ENCODE measurements at regions not wholly inside any gene's neighbourhood (a gene's known extent, or its start where the extent isn't known, plus 50 kb on each side); places are given as distances from the start of the nearest gene placed in this dataset.

DNA sequence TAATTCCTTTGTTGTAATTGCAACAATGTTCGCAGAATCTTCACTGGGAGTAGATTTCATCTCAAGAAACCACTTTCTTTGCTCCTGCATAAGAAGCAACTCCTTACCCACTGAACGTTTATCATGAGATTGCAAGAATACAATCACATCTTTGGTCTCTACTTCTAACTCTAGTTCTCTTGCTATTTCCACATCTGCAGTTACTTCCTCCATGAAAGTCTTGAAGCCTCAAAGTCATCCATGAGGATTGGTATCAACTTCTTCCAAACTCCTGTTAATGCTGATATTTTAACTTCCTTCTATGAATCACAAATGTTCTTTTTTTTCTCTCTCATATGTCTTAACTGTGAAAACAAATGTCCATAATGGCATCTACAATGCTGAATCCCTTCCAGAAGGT, 118.6 kb upstream of the RAB4A start:
- H3K36me3 ChIP-seq (replicated peaks in 1 of 2): no peaks in the 10 kb centered on the region

DNA sequence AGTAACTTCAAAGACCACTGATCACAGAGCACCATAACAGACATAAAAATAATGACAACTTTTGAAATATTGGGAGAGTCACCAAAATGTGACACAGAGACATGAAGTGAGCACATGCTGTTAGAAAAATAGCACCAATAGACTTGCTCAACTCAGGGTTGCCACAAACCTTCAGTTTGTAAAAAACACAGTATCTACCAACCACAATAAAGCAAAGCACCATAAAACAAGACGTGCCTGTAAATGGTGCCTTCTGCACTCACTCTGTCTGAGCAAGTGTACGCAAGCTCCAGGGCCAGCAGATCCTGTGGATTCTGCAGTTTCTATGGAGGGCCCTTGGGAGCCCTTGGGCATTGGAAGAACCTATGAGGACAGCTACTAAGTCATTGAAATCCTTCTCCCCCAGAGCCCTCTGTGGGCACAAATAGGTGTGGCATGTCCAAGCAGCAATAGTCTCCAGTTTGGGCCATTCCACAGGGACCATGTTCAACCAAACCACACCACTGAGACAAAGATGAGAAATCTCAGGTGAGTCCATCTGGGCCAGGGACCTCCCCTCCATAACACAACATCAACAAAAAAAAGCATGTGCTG, 116.9 kb upstream of the RAB4A start:
- H3K27me3 ChIP-seq: no peaks in the 10 kb centered on the region
- H3K36me3 ChIP-seq (replicated peaks in 1 of 2): no peaks in the 10 kb centered on the region
- intact Hi-C loops (cut with DNase I): no loop called here
- H3K9me3 ChIP-seq (replicated peaks in 1 of 3): no peaks in the 10 kb centered on the region
- peaks cover 0 to 9% of the 10 kb centered on the region in 2 donors for H3K4me1 ChIP-seq (replicated peaks in 1 of 2)
- no peak for DNase-seq
- no peak overlapping the region for H3K27ac ChIP-seq
- no peak for TF ChIP-seq POLR2A (IDR thresholded peaks at IDR 0.05)
- TF ChIP-seq, protein P1, sequence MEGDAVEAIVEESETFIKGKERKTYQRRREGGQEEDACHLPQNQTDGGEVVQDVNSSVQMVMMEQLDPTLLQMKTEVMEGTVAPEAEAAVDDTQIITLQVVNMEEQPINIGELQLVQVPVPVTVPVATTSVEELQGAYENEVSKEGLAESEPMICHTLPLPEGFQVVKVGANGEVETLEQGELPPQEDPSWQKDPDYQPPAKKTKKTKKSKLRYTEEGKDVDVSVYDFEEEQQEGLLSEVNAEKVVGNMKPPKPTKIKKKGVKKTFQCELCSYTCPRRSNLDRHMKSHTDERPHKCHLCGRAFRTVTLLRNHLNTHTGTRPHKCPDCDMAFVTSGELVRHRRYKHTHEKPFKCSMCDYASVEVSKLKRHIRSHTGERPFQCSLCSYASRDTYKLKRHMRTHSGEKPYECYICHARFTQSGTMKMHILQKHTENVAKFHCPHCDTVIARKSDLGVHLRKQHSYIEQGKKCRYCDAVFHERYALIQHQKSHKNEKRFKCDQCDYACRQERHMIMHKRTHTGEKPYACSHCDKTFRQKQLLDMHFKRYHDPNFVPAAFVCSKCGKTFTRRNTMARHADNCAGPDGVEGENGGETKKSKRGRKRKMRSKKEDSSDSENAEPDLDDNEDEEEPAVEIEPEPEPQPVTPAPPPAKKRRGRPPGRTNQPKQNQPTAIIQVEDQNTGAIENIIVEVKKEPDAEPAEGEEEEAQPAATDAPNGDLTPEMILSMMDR (IDR thresholded peaks at IDR 0.05): no peak
- 89 to 100% (median 93%) methylated on average over 2 of the region's 2 CpGs for WGBS, 4 donors
- H3K4me3 ChIP-seq: no peak overlapping the region

More for the DNA sequence above, 118.6 kb upstream of the RAB4A start:
- 80 to 88% (median 84%) methylated on average over 2 of the region's 2 CpGs for WGBS, 4 donors
- peaks cover 0 to 4% of the 10 kb centered on the region in 2 donors for H3K4me1 ChIP-seq (replicated peaks in 1 of 2)
- no peak overlapping the region for H3K27ac ChIP-seq
- H3K27me3 ChIP-seq: no peaks in the 10 kb centered on the region
- no peak overlapping the region for H3K4me3 ChIP-seq
- DNase-seq: no peak
- intact Hi-C loops (cut with DNase I): no loop called here
- no peaks in the 10 kb centered on the region for H3K9me3 ChIP-seq (replicated peaks in 1 of 3)
- TF ChIP-seq, protein P1 (IDR thresholded peaks at IDR 0.05): no peak
- no peak for TF ChIP-seq POLR2A (IDR thresholded peaks at IDR 0.05)

DNA sequence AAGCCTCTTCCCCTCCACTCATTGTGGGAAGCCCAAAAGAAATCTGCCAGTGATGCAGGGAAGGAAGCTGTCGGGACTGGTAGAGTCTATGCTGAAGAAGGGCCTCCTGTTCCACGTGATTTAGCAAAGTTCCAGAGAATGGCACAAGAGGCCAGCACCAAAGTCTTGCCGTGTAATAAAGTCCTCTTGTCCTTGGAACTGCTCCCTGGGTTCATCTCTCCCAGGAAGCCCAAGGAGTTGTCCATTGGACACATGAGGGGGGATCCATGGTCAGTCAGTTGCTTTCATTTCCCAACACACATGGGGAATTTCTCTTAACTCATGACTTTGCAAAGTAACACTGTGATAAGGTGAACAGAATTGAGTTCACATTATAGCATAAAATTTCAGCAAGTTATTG, 116.1 kb upstream of the RAB4A start:
- WGBS, 4 donors: 90 to 100% (median 93%) methylated on average over 3 of the region's 3 CpGs
- no peak for DNase-seq
- Histone ChIP-seq H3K4me3 (no peak overlapping the region), H3K27me3 (no peaks in the 10 kb centered on the region), H3K27ac (no peak overlapping the region), H3K9me3 (replicated peaks in 1 of 3) (no peaks in the 10 kb centered on the region), H3K36me3 (replicated peaks in 1 of 2) (no peaks in the 10 kb centered on the region), H3K4me1 (replicated peaks in 1 of 2) (peaks cover 0 to 9% of the 10 kb centered on the region in 2 donors)
- TF ChIP-seq, protein P1 (IDR thresholded peaks at IDR 0.05): no peak
- TF ChIP-seq POLR2A (IDR thresholded peaks at IDR 0.05): no peak
- intact Hi-C loops (cut with DNase I): no loop called here

DNA sequence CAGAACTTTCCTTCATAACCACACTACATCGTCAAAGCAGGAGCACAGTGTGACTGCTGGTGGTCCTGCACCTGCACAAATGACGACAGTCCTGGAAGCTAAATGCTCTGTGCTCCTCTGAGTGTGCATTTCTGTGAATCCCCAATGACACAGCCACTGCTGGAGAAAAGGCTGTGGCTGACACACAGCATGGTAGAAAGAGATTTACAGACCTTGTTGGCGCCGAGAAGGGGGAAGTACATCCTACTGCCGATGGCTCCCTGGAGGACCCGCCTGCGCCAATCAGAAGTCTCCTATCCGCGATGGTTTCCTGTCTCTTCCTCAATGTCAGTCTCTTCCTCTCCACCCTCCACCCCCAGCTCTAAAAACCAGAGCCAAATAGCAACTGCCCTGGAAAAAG, 115.4 kb upstream of the RAB4A start:
- intact Hi-C loops (cut with DNase I): no loop called here
- Histone ChIP-seq H3K4me3 (no peak overlapping the region), H3K27me3 (no peaks in the 10 kb centered on the region), H3K4me1 (replicated peaks in 1 of 2) (peaks cover 0 to 9% of the 10 kb centered on the region in 2 donors), H3K27ac (no peak overlapping the region), H3K9me3 (replicated peaks in 1 of 3) (no peaks in the 10 kb centered on the region), H3K36me3 (replicated peaks in 1 of 2) (no peaks in the 10 kb centered on the region)
- TF ChIP-seq, protein P1 (IDR thresholded peaks at IDR 0.05): no peak
- no peak for TF ChIP-seq POLR2A (IDR thresholded peaks at IDR 0.05)
- 47 to 84% (median 62%) methylated on average over 9 of the region's 9 CpGs for WGBS, 4 donors
- DNase-seq: peak in 5 of 7 donors; percentile 23 to 63 (median 39)
